ENCODE measurements at regions not wholly inside any gene's neighbourhood (a gene's known extent, or its start where the extent isn't known, plus 50 kb on each side); places are given as distances from the start of the nearest gene placed in this dataset.

DNA sequence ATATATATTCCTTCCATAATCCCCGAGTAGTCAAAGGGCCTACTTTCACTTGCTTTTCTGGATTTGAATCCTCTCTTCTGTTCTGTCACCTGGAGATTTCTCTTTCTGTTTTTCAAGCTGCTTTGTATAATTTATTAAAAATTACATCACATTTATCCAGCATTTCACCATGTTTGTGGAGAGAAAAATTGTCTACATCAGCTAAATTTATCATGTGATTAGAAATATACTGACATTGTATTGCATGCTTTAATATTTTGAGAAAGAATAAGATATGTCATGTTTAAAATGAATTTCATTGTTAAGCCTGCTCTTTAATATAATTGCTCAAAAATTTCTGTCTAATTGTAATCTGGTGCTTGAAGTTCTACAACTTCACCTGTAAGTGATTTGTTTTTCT is 323.1 kb upstream of the DKK2 start:
- no peak for TF ChIP-seq EZH2phosphoT487 (conservative IDR thresholded peaks at IDR 0.05; ENCODE audit: low read length)
- TF ChIP-seq, protein P1, sequence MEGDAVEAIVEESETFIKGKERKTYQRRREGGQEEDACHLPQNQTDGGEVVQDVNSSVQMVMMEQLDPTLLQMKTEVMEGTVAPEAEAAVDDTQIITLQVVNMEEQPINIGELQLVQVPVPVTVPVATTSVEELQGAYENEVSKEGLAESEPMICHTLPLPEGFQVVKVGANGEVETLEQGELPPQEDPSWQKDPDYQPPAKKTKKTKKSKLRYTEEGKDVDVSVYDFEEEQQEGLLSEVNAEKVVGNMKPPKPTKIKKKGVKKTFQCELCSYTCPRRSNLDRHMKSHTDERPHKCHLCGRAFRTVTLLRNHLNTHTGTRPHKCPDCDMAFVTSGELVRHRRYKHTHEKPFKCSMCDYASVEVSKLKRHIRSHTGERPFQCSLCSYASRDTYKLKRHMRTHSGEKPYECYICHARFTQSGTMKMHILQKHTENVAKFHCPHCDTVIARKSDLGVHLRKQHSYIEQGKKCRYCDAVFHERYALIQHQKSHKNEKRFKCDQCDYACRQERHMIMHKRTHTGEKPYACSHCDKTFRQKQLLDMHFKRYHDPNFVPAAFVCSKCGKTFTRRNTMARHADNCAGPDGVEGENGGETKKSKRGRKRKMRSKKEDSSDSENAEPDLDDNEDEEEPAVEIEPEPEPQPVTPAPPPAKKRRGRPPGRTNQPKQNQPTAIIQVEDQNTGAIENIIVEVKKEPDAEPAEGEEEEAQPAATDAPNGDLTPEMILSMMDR (IDR thresholded peaks at IDR 0.05; ENCODE audit: insufficient read depth, low read length, poor library complexity, severe bottlenecking) = no peak

All from SU-DHL-6 (cell line).